ENCODE measurements at regions not wholly inside any gene's neighbourhood (a gene's known extent, or its start where the extent isn't known, plus 50 kb on each side); places are given as distances from the start of the nearest gene placed in this dataset.

DNA sequence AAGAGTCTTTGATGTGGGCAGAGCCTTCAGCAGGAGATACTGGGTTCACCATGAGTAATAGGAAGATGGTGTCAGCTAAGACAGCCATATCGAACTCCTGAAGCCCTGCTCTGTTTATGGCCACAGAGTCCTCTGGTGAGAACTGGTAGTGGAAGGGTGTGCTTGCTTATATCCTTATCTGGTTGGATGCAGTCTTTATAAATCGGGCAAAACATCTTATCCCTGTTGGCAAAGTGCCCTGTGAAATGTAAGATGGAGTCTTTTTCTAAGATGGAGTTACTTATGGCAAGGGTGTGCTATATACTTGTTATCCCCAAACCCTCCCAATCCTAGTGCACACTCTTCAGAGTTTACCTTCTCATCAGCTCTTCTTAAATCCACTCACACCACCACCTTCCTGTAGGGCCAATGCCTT lies 190.8 kb upstream of the PARD3B start:
- no peaks in the 10 kb centered on the region for H3K4me1 ChIP-seq
- no peak overlapping the region for H3K4me3 ChIP-seq
- no peaks in the 10 kb centered on the region for H3K27me3 ChIP-seq
- no peaks in the 10 kb centered on the region for H3K36me3 ChIP-seq
- no peaks in the 10 kb centered on the region for H3K9me3 ChIP-seq
- in situ Hi-C loops (cut with MboI; ENCODE audit: low pct_ligation_motif_present in 1 of 4, low pct_unique_long_range_greater_than_20kb in 1 of 4, low sequenced_read_pairs in 3 of 4) (no loop called here), intact Hi-C loops (cut with DNase I; ENCODE audit: low total_unique reads) (no loop called here)
- DNase-seq, result no peak
- H3K27ac ChIP-seq, result no peak overlapping the region
- WGBS, 2 donors (ENCODE audit: low coverage in 1 of 2), result 71 to 77% methylated on average over 2 of the region's 2 CpGs
- TF ChIP-seq, protein P1, sequence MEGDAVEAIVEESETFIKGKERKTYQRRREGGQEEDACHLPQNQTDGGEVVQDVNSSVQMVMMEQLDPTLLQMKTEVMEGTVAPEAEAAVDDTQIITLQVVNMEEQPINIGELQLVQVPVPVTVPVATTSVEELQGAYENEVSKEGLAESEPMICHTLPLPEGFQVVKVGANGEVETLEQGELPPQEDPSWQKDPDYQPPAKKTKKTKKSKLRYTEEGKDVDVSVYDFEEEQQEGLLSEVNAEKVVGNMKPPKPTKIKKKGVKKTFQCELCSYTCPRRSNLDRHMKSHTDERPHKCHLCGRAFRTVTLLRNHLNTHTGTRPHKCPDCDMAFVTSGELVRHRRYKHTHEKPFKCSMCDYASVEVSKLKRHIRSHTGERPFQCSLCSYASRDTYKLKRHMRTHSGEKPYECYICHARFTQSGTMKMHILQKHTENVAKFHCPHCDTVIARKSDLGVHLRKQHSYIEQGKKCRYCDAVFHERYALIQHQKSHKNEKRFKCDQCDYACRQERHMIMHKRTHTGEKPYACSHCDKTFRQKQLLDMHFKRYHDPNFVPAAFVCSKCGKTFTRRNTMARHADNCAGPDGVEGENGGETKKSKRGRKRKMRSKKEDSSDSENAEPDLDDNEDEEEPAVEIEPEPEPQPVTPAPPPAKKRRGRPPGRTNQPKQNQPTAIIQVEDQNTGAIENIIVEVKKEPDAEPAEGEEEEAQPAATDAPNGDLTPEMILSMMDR (IDR thresholded peaks at IDR 0.05), result no peak
- no peak for TF ChIP-seq POLR2AphosphoS5 (IDR thresholded peaks at IDR 0.05)
- no peak for TF ChIP-seq EP300 (IDR thresholded peaks at IDR 0.05; ENCODE audit: low read depth)
- no peak for TF ChIP-seq POLR2A (IDR thresholded peaks at IDR 0.05)

- WGBS, 2 donors (ENCODE audit: low coverage in 1 of 2), result 72% methylated on average over 1 of the region's 1 CpG; no CpG with 5 or more reads in 1 of the 2 donors
- Histone ChIP-seq H3K36me3 (no peaks in the 10 kb centered on the region), H3K27me3 (no peaks in the 10 kb centered on the region), H3K4me1 (no peaks in the 10 kb centered on the region), H3K4me3 (no peak overlapping the region), H3K9me3 (no peaks in the 10 kb centered on the region), H3K27ac (no peak overlapping the region)
- DNase-seq, result no peak
- in situ Hi-C loops (cut with MboI; ENCODE audit: low pct_ligation_motif_present in 1 of 4, low pct_unique_long_range_greater_than_20kb in 1 of 4, low sequenced_read_pairs in 3 of 4) (no loop called here), intact Hi-C loops (cut with DNase I; ENCODE audit: low total_unique reads) (no loop called here)
- TF ChIP-seq EP300 (IDR thresholded peaks at IDR 0.05; ENCODE audit: low read depth) (no peak), POLR2A (IDR thresholded peaks at IDR 0.05) (no peak), POLR2AphosphoS5 (IDR thresholded peaks at IDR 0.05) (no peak)
- TF ChIP-seq, protein P1 (IDR thresholded peaks at IDR 0.05), result no peak
Measured at GRCh38 chr2:204355688-204356087, 189.6 kb upstream of the PARD3B start.

DNA sequence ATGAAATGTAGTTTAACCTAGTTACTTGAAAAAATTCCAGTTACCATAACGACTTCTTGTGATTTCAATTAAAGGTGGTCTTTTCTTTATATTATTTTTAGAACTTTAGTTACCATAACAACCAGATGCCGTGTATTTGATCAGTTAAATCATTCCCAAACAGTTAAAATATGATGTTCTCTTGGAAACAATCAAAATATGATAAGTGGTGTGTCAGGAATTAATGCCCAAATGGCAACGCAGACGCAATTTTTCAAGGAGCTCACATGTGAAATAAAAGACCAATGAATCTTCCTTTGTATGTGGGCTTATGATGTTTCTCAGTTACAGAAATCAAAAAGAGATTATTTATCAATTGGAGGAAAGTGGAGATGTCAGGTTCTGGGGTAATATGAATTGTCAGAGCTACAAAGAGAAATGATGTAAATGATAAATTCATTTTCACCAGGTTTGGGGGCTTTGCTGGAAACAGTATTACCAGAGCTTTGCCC lies 189.1 kb upstream of the PARD3B start:
- Histone ChIP-seq H3K4me1 (no peaks in the 10 kb centered on the region), H3K27ac (no peak overlapping the region), H3K9me3 (no peaks in the 10 kb centered on the region), H3K4me3 (no peak overlapping the region), H3K36me3 (no peaks in the 10 kb centered on the region), H3K27me3 (no peaks in the 10 kb centered on the region)
- TF ChIP-seq EP300 (IDR thresholded peaks at IDR 0.05; ENCODE audit: low read depth) (no peak), POLR2AphosphoS5 (IDR thresholded peaks at IDR 0.05) (no peak), POLR2A (IDR thresholded peaks at IDR 0.05) (no peak)
- TF ChIP-seq, protein P1 (IDR thresholded peaks at IDR 0.05), result no peak
- in situ Hi-C loops (cut with MboI; ENCODE audit: low pct_ligation_motif_present in 1 of 4, low pct_unique_long_range_greater_than_20kb in 1 of 4, low sequenced_read_pairs in 3 of 4) (no loop called here), intact Hi-C loops (cut with DNase I; ENCODE audit: low total_unique reads) (no loop called here)
- no peak for DNase-seq
- WGBS, 2 donors (ENCODE audit: low coverage in 1 of 2), result 48 to 69% methylated on average over 4 of the region's 4 CpGs

DNA sequence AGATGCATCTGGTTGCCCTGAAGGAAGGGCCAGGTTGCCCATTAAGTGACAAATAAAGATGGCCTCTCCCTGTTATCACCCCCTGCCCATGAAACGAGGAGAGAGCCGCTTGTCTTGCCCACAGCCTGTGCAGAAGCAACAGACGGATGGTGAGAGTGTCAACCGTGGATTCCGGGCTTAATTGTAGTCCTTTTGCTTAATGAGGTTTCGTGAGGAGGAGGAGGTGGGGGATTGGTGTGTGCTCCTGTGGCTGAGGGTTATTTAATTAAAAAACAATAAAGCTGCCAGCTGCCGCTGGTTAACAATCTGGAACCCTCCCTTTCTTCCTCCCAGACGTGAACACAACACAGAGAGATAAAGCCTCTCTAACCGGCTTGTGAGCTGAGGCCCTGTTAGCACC lies 188.0 kb upstream of the PARD3B start:
- H3K36me3 ChIP-seq, result no peaks in the 10 kb centered on the region
- H3K4me1 ChIP-seq, result no peaks in the 10 kb centered on the region
- WGBS, 2 donors (ENCODE audit: low coverage in 1 of 2), result 89 to 100% methylated on average over 5 to 9 of the region's 9 CpGs
- no peak for DNase-seq
- no peaks in the 10 kb centered on the region for H3K27me3 ChIP-seq
- intact Hi-C loops (cut with DNase I; ENCODE audit: low total_unique reads), result no loop called here
- no peaks in the 10 kb centered on the region for H3K9me3 ChIP-seq
- no peak overlapping the region for H3K4me3 ChIP-seq
- H3K27ac ChIP-seq, result no peak overlapping the region
- TF ChIP-seq POLR2AphosphoS5 (IDR thresholded peaks at IDR 0.05) (no peak), EP300 (IDR thresholded peaks at IDR 0.05; ENCODE audit: low read depth) (no peak), POLR2A (IDR thresholded peaks at IDR 0.05) (no peak)
- TF ChIP-seq, protein P1 (IDR thresholded peaks at IDR 0.05), result no peak
- in situ Hi-C loops (cut with MboI; ENCODE audit: low pct_ligation_motif_present in 1 of 4, low pct_unique_long_range_greater_than_20kb in 1 of 4, low sequenced_read_pairs in 3 of 4), result no loop called here
